ENCODE measurements at regions not wholly inside any gene's neighbourhood (a gene's known extent, or its start where the extent isn't known, plus 50 kb on each side); places are given as distances from the start of the nearest gene placed in this dataset.

GRCh38 chr2:39524061-39524460, 87.0 kb upstream of the MAP4K3 start:
- H3K36me3 ChIP-seq (replicated peaks in 1 of 2; ENCODE audit: control insufficient read depth in 2 of 2, insufficient read depth in 2 of 2, low read length in 2 of 2), result peaks cover 0 to 7% of the 10 kb centered on the region in 2 donors
- no peak for DNase-seq (ENCODE audit: low spot score)
- no peaks in the 10 kb centered on the region for H3K79me1 ChIP-seq (ENCODE audit: low read depth, low read length)
- WGBS, 2 donors (ENCODE audit: extremely low coverage in 2 of 2, insufficient read length in 2 of 2, insufficient replicate concordance in 1 of 2), result no CpG with 5 or more reads among the region's 2 CpGs
- no peaks in the 10 kb centered on the region for H3K27me3 ChIP-seq (ENCODE audit: control insufficient read depth in 3 of 3, insufficient read depth in 3 of 3, low read depth in 1 of 3, low read length in 3 of 3)
- H4K91ac ChIP-seq (ENCODE audit: low read depth, low read length, poor library complexity), result no peak overlapping the region
- H3K27ac ChIP-seq (replicated peaks; ENCODE audit: low read length), result peak overlapping the region; percentile 5
- H3K4ac ChIP-seq (ENCODE audit: low read length), result no peak overlapping the region
- no peak overlapping the region for H2AFZ ChIP-seq (ENCODE audit: low read length)
- H2BK5ac ChIP-seq (ENCODE audit: low read length), result no peak overlapping the region
- H3K4me3 ChIP-seq (ENCODE audit: low read length in 2 of 2), result no peak overlapping the region
- H3K23ac ChIP-seq (ENCODE audit: low read depth, low read length, poor library complexity), result no peak overlapping the region
- H3K4me1 ChIP-seq (ENCODE audit: control insufficient read depth in 2 of 2, insufficient read depth in 1 of 2, low read depth in 1 of 2, low read length in 2 of 2), result peaks cover 0 to 4% of the 10 kb centered on the region in 2 donors
- H3K4me2 ChIP-seq (ENCODE audit: insufficient read depth, low read length, poor library complexity, severe bottlenecking), result no peak overlapping the region
- peaks cover 5 to 37% of the 10 kb centered on the region in 2 donors for H3K9me3 ChIP-seq (replicated peaks in 1 of 2; ENCODE audit: control insufficient read depth in 2 of 2, insufficient read depth in 1 of 2, low read depth in 1 of 2, low read length in 2 of 2)
- no peak overlapping the region for H2BK12ac ChIP-seq (ENCODE audit: low read length)
- H4K8ac ChIP-seq (ENCODE audit: low read depth, low read length), result no peak overlapping the region
- H2BK15ac ChIP-seq (ENCODE audit: low read length), result no peak overlapping the region
- H3K18ac ChIP-seq (ENCODE audit: low read length), result no peak overlapping the region
- no peak overlapping the region for H2AK5ac ChIP-seq (ENCODE audit: low read depth, low read length)
- H2BK120ac ChIP-seq (ENCODE audit: low read depth, low read length), result no peak overlapping the region
- no peak overlapping the region for H3K14ac ChIP-seq (ENCODE audit: low read length)
- no peak overlapping the region for H3K9ac ChIP-seq (ENCODE audit: low read depth, low read length, poor library complexity)

GRCh38 chr2:39524756-39525635, 87.9 kb upstream of the MAP4K3 start:
- H3K23ac ChIP-seq (ENCODE audit: low read depth, low read length, poor library complexity), result no peak overlapping the region
- H3K4me2 ChIP-seq (ENCODE audit: insufficient read depth, low read length, poor library complexity, severe bottlenecking), result no peak overlapping the region
- H2BK5ac ChIP-seq (ENCODE audit: low read length), result no peak overlapping the region
- H2AK5ac ChIP-seq (ENCODE audit: low read depth, low read length), result no peak overlapping the region
- no peak overlapping the region for H3K27ac ChIP-seq (replicated peaks; ENCODE audit: low read length)
- H3K4ac ChIP-seq (ENCODE audit: low read length), result no peak overlapping the region
- no peak for DNase-seq (ENCODE audit: low spot score)
- peaks cover 5 to 31% of the 10 kb centered on the region in 2 donors for H3K9me3 ChIP-seq (replicated peaks in 1 of 2; ENCODE audit: control insufficient read depth in 2 of 2, insufficient read depth in 1 of 2, low read depth in 1 of 2, low read length in 2 of 2)
- no peak overlapping the region for H3K9ac ChIP-seq (ENCODE audit: low read depth, low read length, poor library complexity)
- no peak overlapping the region for H4K8ac ChIP-seq (ENCODE audit: low read depth, low read length)
- no peak overlapping the region for H2BK120ac ChIP-seq (ENCODE audit: low read depth, low read length)
- H4K91ac ChIP-seq (ENCODE audit: low read depth, low read length, poor library complexity), result no peak overlapping the region
- H3K14ac ChIP-seq (ENCODE audit: low read length), result no peak overlapping the region
- H3K27me3 ChIP-seq (ENCODE audit: control insufficient read depth in 3 of 3, insufficient read depth in 3 of 3, low read depth in 1 of 3, low read length in 3 of 3), result no peaks in the 10 kb centered on the region
- no peaks in the 10 kb centered on the region for H3K79me1 ChIP-seq (ENCODE audit: low read depth, low read length)
- no peak overlapping the region for H2BK15ac ChIP-seq (ENCODE audit: low read length)
- WGBS, 2 donors (ENCODE audit: extremely low coverage in 2 of 2, insufficient read length in 2 of 2, insufficient replicate concordance in 1 of 2), result no CpG with 5 or more reads among the region's 7 CpGs
- H2AFZ ChIP-seq (ENCODE audit: low read length), result no peak overlapping the region
- no peak overlapping the region for H2BK12ac ChIP-seq (ENCODE audit: low read length)
- H3K18ac ChIP-seq (ENCODE audit: low read length), result no peak overlapping the region
- H3K4me3 ChIP-seq (ENCODE audit: low read length in 2 of 2), result no peak overlapping the region
- H3K36me3 ChIP-seq (replicated peaks in 1 of 2; ENCODE audit: control insufficient read depth in 2 of 2, insufficient read depth in 2 of 2, low read length in 2 of 2), result peaks cover 0 to under 1% of the 10 kb centered on the region in 2 donors
- H3K4me1 ChIP-seq (ENCODE audit: control insufficient read depth in 2 of 2, insufficient read depth in 1 of 2, low read depth in 1 of 2, low read length in 2 of 2), result peaks cover 0 to 4% of the 10 kb centered on the region in 2 donors

- no peak overlapping the region for H4K8ac ChIP-seq (ENCODE audit: low read depth, low read length)
- H3K18ac ChIP-seq (ENCODE audit: low read length), result no peak overlapping the region
- H2AFZ ChIP-seq (ENCODE audit: low read length), result no peak overlapping the region
- H2BK5ac ChIP-seq (ENCODE audit: low read length), result no peak overlapping the region
- no peak overlapping the region for H3K4me3 ChIP-seq (ENCODE audit: low read length in 2 of 2)
- H2BK120ac ChIP-seq (ENCODE audit: low read depth, low read length), result no peak overlapping the region
- H4K91ac ChIP-seq (ENCODE audit: low read depth, low read length, poor library complexity), result no peak overlapping the region
- peaks cover 5 to 24% of the 10 kb centered on the region in 2 donors for H3K9me3 ChIP-seq (replicated peaks in 1 of 2; ENCODE audit: control insufficient read depth in 2 of 2, insufficient read depth in 1 of 2, low read depth in 1 of 2, low read length in 2 of 2)
- no peak overlapping the region for H3K27ac ChIP-seq (replicated peaks; ENCODE audit: low read length)
- H3K27me3 ChIP-seq (ENCODE audit: control insufficient read depth in 3 of 3, insufficient read depth in 3 of 3, low read depth in 1 of 3, low read length in 3 of 3), result no peaks in the 10 kb centered on the region
- no peaks in the 10 kb centered on the region for H3K36me3 ChIP-seq (replicated peaks in 1 of 2; ENCODE audit: control insufficient read depth in 2 of 2, insufficient read depth in 2 of 2, low read length in 2 of 2)
- H2AK5ac ChIP-seq (ENCODE audit: low read depth, low read length), result no peak overlapping the region
- no CpG with 5 or more reads among the region's 7 CpGs for WGBS, 2 donors (ENCODE audit: extremely low coverage in 2 of 2, insufficient read length in 2 of 2, insufficient replicate concordance in 1 of 2)
- no peak overlapping the region for H3K4ac ChIP-seq (ENCODE audit: low read length)
- H3K79me1 ChIP-seq (ENCODE audit: low read depth, low read length), result no peaks in the 10 kb centered on the region
- no peak overlapping the region for H3K4me2 ChIP-seq (ENCODE audit: insufficient read depth, low read length, poor library complexity, severe bottlenecking)
- no peak overlapping the region for H3K9ac ChIP-seq (ENCODE audit: low read depth, low read length, poor library complexity)
- no peak overlapping the region for H3K23ac ChIP-seq (ENCODE audit: low read depth, low read length, poor library complexity)
- DNase-seq (ENCODE audit: low spot score), result no peak
- H3K4me1 ChIP-seq (ENCODE audit: control insufficient read depth in 2 of 2, insufficient read depth in 1 of 2, low read depth in 1 of 2, low read length in 2 of 2), result peaks cover 0 to 4% of the 10 kb centered on the region in 2 donors
- H3K14ac ChIP-seq (ENCODE audit: low read length), result no peak overlapping the region
- no peak overlapping the region for H2BK15ac ChIP-seq (ENCODE audit: low read length)
- H2BK12ac ChIP-seq (ENCODE audit: low read length), result no peak overlapping the region
These were observed 88.7 kb upstream of the MAP4K3 start for GRCh38 chr2:39525636-39526412.

GRCh38 chr2:39528701-39529100, 91.6 kb upstream of the MAP4K3 start:
- DNase-seq (ENCODE audit: low spot score), result no peak
- Histone ChIP-seq H4K91ac (ENCODE audit: low read depth, low read length, poor library complexity) (no peak overlapping the region), H3K27me3 (ENCODE audit: control insufficient read depth in 3 of 3, insufficient read depth in 3 of 3, low read depth in 1 of 3, low read length in 3 of 3) (no peaks in the 10 kb centered on the region), H2BK12ac (ENCODE audit: low read length) (no peak overlapping the region), H3K4ac (ENCODE audit: low read length) (no peak overlapping the region), H3K4me2 (ENCODE audit: insufficient read depth, low read length, poor library complexity, severe bottlenecking) (no peak overlapping the region), H2BK120ac (ENCODE audit: low read depth, low read length) (no peak overlapping the region), H4K8ac (ENCODE audit: low read depth, low read length) (no peak overlapping the region), H3K9ac (ENCODE audit: low read depth, low read length, poor library complexity) (no peak overlapping the region), H3K9me3 (replicated peaks in 1 of 2; ENCODE audit: control insufficient read depth in 2 of 2, insufficient read depth in 1 of 2, low read depth in 1 of 2, low read length in 2 of 2) (peaks cover 0 to 6% of the 10 kb centered on the region in 2 donors), H3K14ac (ENCODE audit: low read length) (no peak overlapping the region), H2AFZ (ENCODE audit: low read length) (no peak overlapping the region), H3K23ac (ENCODE audit: low read depth, low read length, poor library complexity) (no peak overlapping the region), H3K27ac (replicated peaks; ENCODE audit: low read length) (no peak overlapping the region), H2AK5ac (ENCODE audit: low read depth, low read length) (no peak overlapping the region), H3K36me3 (replicated peaks in 1 of 2; ENCODE audit: control insufficient read depth in 2 of 2, insufficient read depth in 2 of 2, low read length in 2 of 2) (no peaks in the 10 kb centered on the region), H2BK15ac (ENCODE audit: low read length) (no peak overlapping the region), H3K4me1 (ENCODE audit: control insufficient read depth in 2 of 2, insufficient read depth in 1 of 2, low read depth in 1 of 2, low read length in 2 of 2) (peaks cover 3 to 4% of the 10 kb centered on the region in 2 donors), H3K18ac (ENCODE audit: low read length) (no peak overlapping the region), H3K79me1 (ENCODE audit: low read depth, low read length) (no peaks in the 10 kb centered on the region), H3K4me3 (ENCODE audit: low read length in 2 of 2) (no peak overlapping the region), H2BK5ac (ENCODE audit: low read length) (no peak overlapping the region)
- WGBS, 2 donors (ENCODE audit: extremely low coverage in 2 of 2, insufficient read length in 2 of 2, insufficient replicate concordance in 1 of 2), result no CpG with 5 or more reads among the region's 5 CpGs
